ENCODE measurements at regions not wholly inside any gene's neighbourhood (a gene's known extent, or its start where the extent isn't known, plus 50 kb on each side); places are given as distances from the start of the nearest gene placed in this dataset.

DNA sequence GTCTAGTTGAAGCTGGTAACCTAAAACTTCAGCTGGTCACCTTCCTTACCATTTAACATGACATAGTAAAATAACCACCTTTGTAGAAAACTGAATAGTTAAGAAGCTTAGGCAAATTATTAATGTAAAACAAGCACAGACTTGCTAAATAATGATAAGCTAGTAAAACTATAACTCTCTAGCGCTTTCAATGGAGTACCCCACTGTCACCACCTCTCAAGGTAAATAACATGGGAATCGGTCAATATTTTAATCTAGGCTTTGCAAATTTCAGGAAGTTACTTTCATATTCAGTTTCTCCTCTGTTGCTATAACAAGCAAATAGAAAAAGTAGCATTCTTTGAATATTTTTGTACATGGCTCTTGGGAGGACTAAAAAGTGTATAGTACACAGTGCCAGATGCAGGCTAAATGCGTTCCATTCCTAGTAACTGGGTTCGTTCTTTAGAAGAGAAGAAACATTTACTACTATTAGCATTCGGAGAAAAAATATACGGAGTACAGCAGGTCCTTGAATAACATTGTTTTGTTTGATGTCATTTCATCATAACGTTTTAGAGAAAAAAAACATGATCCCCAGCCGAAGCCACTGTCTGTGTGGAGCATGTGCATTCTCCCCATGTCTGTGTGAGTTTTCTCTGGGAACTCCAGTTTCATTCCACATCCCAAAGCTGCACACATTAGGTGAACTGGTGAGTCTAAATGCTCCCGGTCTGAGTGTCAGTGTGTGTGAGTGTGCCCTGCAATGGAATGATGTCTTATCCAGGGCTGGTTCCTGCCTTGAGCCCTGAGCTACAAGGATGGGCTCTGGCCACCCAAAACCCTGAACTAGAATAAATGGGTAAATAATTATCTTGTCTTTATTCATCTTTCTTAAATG lies 52.5 kb downstream of the EPRS1 start:
- DNase-seq = no peak

DNA sequence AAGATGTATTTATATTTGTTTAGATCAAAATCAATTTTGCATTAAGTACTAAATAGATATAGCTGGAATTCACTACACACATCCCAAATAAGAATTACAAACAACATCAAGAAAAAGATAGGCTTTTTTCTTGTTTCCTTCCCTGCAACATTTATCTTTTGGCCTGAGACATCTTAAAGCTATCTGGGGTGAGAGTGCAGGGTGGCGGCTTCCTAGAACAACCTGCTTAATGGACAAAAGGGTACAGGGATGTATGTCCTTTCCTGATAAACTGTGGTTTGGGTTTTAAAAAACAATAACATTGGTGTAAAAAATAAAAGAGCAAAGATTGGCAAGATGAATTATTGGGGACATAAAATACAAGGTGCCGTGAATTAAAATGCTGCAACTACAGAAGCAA lies 54.4 kb downstream of the EPRS1 start:
- no peak for DNase-seq

DNA sequence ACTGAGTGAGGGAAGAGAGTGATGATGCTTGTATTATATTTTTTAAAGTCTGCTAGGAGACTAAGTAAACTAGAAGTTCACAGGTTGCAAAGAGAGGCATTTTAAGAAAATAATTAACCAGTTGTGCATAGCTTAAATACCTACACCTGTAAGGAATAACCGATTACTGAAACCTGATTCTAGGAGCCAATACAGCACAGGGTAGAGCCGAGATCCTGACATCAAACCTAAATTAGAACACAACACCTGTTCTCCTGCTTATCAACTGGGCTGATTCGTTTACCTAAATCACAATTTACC lies 54.8 kb downstream of the EPRS1 start:
- no peak for DNase-seq

DNA sequence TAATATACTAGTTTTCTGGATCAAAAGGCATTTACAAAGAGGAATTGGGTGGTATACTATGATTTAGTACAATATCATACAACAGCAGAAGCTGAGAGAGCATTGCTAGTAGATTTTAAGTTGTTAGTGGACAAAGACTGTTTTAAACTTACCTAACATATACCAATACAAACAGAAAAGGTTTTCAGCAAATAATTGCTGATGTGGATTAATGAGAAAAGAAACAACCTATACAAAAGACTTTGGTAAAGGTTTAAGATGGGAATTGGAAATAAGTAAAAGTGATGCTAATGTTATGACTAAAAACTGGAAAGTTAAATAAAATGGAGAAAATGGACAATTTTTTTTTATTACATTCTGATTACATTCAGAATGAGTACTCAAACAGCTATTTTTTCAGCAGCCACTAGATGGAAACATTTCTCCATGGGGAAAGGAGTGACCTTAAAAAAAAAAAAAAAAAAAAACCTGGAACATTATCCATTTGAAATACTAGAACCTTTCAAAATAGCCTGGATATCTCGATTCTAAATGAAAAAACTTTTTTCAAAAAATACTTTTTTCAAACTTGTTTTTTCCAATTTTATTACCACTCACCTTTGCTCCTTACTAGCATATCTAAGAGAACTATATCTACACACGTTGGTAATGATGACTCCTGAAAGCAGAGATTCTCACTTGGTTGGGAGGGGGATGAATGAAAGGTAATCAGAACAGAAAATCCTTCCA lies 55.4 kb downstream of the EPRS1 start:
- DNase-seq = peak; percentile 18

- no peak for DNase-seq
Observed at GRCh38 chr1:219989766-219990165, 56.5 kb downstream of the EPRS1 start.

GRCh38 chr1:219988818-219989217 lies 57.5 kb downstream of the EPRS1 start:
- DNase-seq = no peak

DNA sequence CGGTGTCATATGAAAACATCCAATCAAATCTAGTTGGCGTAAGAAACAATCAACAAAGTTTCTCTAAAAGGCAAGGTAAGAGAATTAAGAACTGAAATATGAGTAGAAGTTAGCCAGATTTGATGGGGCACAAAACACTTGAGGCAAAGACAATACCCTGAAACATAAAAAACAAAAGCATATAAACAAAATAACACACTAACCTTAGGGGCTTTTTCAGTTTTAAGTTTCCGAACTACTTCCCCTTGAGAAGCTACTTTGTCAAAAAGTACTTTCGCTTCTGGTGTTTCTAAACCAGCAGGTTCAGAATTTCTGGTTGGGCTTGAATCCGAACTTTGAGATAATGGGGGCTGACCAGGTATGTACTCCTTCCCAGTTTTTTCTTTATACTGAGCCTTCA lies 57.9 kb downstream of the EPRS1 start:
- no peak for DNase-seq

DNA sequence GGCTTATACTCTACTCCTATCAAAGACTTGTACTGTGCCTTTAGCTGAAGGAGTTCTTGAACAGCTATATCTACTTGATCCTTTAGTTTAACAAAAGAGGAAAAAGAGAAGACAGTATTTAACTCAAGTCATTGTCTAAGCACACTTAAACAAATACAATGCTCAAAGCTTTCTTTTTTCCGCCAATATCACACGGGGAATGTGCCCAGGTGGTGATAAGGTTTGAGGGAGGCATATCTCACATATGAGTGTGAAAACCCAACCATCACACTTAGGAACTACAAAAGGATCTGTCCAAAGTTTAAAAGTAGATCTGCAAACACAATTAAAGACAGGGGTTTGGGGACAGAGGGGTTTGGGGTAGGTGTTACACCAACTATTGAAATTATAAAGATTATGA lies 59.0 kb upstream of the SLC30A10 start:
- DNase-seq = no peak

- no peak for DNase-seq
Observed at GRCh38 chr1:219985169-219985568, 56.8 kb upstream of the SLC30A10 start.

Data from activated CD4-positive, alpha-beta T cell treated with anti-CD3 and anti-CD28 coated beads, Interleukin-2, Interleukin-6, amounts not matched to agents 100 ng/mL and 50 ng/mL, durations not matched to agents 16 hours and 8 hours (primary cell).